Right lobe of liver (tissue), 6 donors: ENCODE measurements at regions not wholly inside any gene's neighbourhood (a gene's known extent, or its start where the extent isn't known, plus 50 kb on each side); places are given as distances from the start of the nearest gene placed in this dataset.

Experiments
- ATAC-seq, 4 donors: fragments of 200-7000 bp; cut with Tn5 transposase; one replicate each; pipeline ENCODE4 v1.9.1; 2020; ENCODE audit warnings: mild to moderate bottlenecking in 4 of 4, moderate library complexity in 4 of 4
- DNase-seq, 3 donors: peaks; one replicate each; pipeline ENCODE4 v3.0.0-alpha.2; 2020
- H3K27ac ChIP-seq, 3 donors: fragments of 200-600 bp; one replicate each; pipeline ENCODE4 v1.8.0; 2022
- H3K27me3 ChIP-seq, 2 donors: fragments of 200-600 bp; one replicate each; pipeline ENCODE4 v1.8.0; 2022
- H3K36me3 ChIP-seq, 4 donors: fragments of 200-600 bp; sonication (generic) in 1 of 4; one replicate each; pipeline versions ENCODE4 v1.5.1 to v1.8.0; 2017 to 2022; ENCODE audit warnings: control low read depth in 1 of 4
- H3K4me1 ChIP-seq, 4 donors: fragments of 200-600 bp; sonication (generic) in 1 of 4; one replicate each; pipeline versions ENCODE4 v1.5.1 to v1.8.0; 2017 to 2022; ENCODE audit warnings: control low read depth in 1 of 4
- H3K4me3 ChIP-seq, 3 donors: fragments of 200-600 bp; one replicate each; pipeline ENCODE4 v1.8.0; 2022
- H3K9me3 ChIP-seq, 4 donors: fragments of 200-600 bp; sonication (generic) in 1 of 4; one replicate each; pipeline versions ENCODE4 v1.5.1 to v1.8.0; 2017 to 2022; ENCODE audit warnings: control low read depth in 1 of 4
- CTCF ChIP-seq, 4 donors: fragments of 200-600 bp in 3 of 4; fragments of 450-650 bp in 1 of 4; IDR thresholded peaks; one replicate each; pipeline versions ENCODE4 v1.5.1 to v1.8.0; 2016 to 2022; ENCODE audit warnings: antibody characterized with exemption in 4 of 4, mild to moderate bottlenecking in 2 of 4
- POLR2A ChIP-seq: fragments of 450-650 bp; IDR thresholded peaks from one replicate; pipeline ENCODE4 v1.6.1; 2017; ENCODE audit warnings: antibody characterized with exemption, mild to moderate bottlenecking
- WGBS: methylation state at CpG from one replicate; pipeline ENCODE4 v1.1.6; 2018; ENCODE audit warnings: low coverage, low lambda C conversion rate; ENCODE audit not compliant: insufficient coverage; ENCODE audit errors: missing lambda C conversion rate; 5-methylcytosine and 5-hydroxymethylcytosine counted together
- intact Hi-C, 2 donors: fragments of 100-400 bp; cut with DNase I; formaldehyde crosslinking; loops; one replicate each; pipeline versions ENCODE4 v1.11.2 to v1.14.1; 2022
- donor health status: DM: no; HTN: yes; CAD: no.
- donor health status: DM: no; HTN: no; CAD: no.
- donor health status: DM: no; HTN: no; CAD: no.
- donor health status: DM: no; HTN: yes; CAD: no.
- donor health status: DM: no; HTN: yes; CAD: no.

GRCh38 chrX:94361241-94361640, 687.2 kb downstream of the FAM133A start:
- Histone ChIP-seq H3K4me3 (no peak overlapping the region), H3K27me3 (no peaks in the 10 kb centered on the region), H3K4me1 (no peaks in the 10 kb centered on the region), H3K27ac (no peak overlapping the region), H3K36me3 (no peaks in the 10 kb centered on the region), H3K9me3 (no peaks in the 10 kb centered on the region)
- intact Hi-C loops = no loop called here
- ATAC-seq (no peak), DNase-seq (no peak)
- WGBS = 66% methylated on average over 5 of the region's 10 CpGs
- TF ChIP-seq POLR2A (no peak), CTCF (IDR thresholded peaks at IDR 0.05) (no peak)

- no peaks in the 10 kb centered on the region for H3K27me3 ChIP-seq
Measured at GRCh38 chrX:94365736-94366135, 691.7 kb downstream of the FAM133A start.

GRCh38 chrX:94366616-94367015, 692.6 kb downstream of the FAM133A start:
- no peak overlapping the region for H3K27ac ChIP-seq
- intact Hi-C loops = no loop called here
- H3K4me1 ChIP-seq = no peaks in the 10 kb centered on the region
- ATAC-seq (no peak), DNase-seq (no peak)
- 25% methylated on average over 4 of the region's 4 CpGs for WGBS
- H3K36me3 ChIP-seq = no peaks in the 10 kb centered on the region
- H3K4me3 ChIP-seq = no peak overlapping the region
- no peak for TF ChIP-seq POLR2A
- no peak for TF ChIP-seq CTCF (IDR thresholded peaks at IDR 0.05)
- no peaks in the 10 kb centered on the region for H3K9me3 ChIP-seq
- no peaks in the 10 kb centered on the region for H3K27me3 ChIP-seq

More at GRCh38 chrX:94365736-94366135, 691.7 kb downstream of the FAM133A start:
- Histone ChIP-seq H3K4me1 (no peaks in the 10 kb centered on the region), H3K9me3 (no peaks in the 10 kb centered on the region), H3K36me3 (no peaks in the 10 kb centered on the region), H3K4me3 (no peak overlapping the region), H3K27ac (no peak overlapping the region)
- TF ChIP-seq CTCF (IDR thresholded peaks at IDR 0.05) (no peak), POLR2A (no peak)
- WGBS = 69% methylated on average over 3 of the region's 3 CpGs
- ATAC-seq = no peak
- DNase-seq = no peak
- intact Hi-C loops = no loop called here

- DNase-seq (no peak), ATAC-seq (no peak)
- intact Hi-C loops = no loop called here
- Histone ChIP-seq H3K27me3 (peaks cover 0 to 4% of the 10 kb centered on the region in 2 donors), H3K4me3 (no peak overlapping the region), H3K4me1 (no peaks in the 10 kb centered on the region), H3K27ac (no peak overlapping the region), H3K36me3 (no peaks in the 10 kb centered on the region), H3K9me3 (no peaks in the 10 kb centered on the region)
- TF ChIP-seq CTCF (IDR thresholded peaks at IDR 0.05) = no peak
- TF ChIP-seq POLR2A = no peak
Measured at GRCh38 chrX:94389044-94389443, 715.0 kb downstream of the FAM133A start.

- intact Hi-C loops = no loop called here
- H3K4me3 ChIP-seq = no peak overlapping the region
- TF ChIP-seq POLR2A (no peak), CTCF (IDR thresholded peaks at IDR 0.05) (no peak)
- H3K27me3 ChIP-seq = no peaks in the 10 kb centered on the region
- no peak for DNase-seq
- WGBS = 34% methylated on average over 2 of the region's 2 CpGs
- H3K27ac ChIP-seq = no peak overlapping the region
- H3K4me1 ChIP-seq = no peaks in the 10 kb centered on the region
- peak in 1 of 4 donors; percentile 23 for ATAC-seq
- no peaks in the 10 kb centered on the region for H3K36me3 ChIP-seq
- no peaks in the 10 kb centered on the region for H3K9me3 ChIP-seq
Measured at GRCh38 chrX:94400488-94400887, 726.5 kb downstream of the FAM133A start.
